Effector memory CD4-positive, alpha-beta T cell (primary cell): ENCODE measurements at regions not wholly inside any gene's neighbourhood (a gene's known extent, or its start where the extent isn't known, plus 50 kb on each side); places are given as distances from the start of the nearest gene placed in this dataset.
"Not testable (repeated sequence)": the region's sequence is repeated elsewhere in the genome, so short reads cannot be mapped to it uniquely, and the experiment has no call there.

Source experiments
- DNase-seq, 3 donors: peaks; one replicate each; pipeline ENCODE4 v3.0.0-alpha.2; 2020
- H3K27ac ChIP-seq: 2 replicates; pipeline ENCODE4 v1.7.0; 2013; ENCODE audit warnings: mild to moderate bottlenecking, low read length, moderate library complexity; ENCODE audit not compliant: insufficient read depth, poor library complexity, severe bottlenecking
- H3K27me3 ChIP-seq: replicated peaks from 2 replicates; pipeline ENCODE4 v1.7.0; 2013; ENCODE audit warnings: mild to moderate bottlenecking, low read length; ENCODE audit not compliant: insufficient read depth, control insufficient read depth, poor library complexity, severe bottlenecking
- H3K36me3 ChIP-seq: 2 replicates; pipeline ENCODE4 v1.7.0; 2013; ENCODE audit warnings: mild to moderate bottlenecking, low read length, moderate library complexity; ENCODE audit not compliant: control insufficient read depth, insufficient read depth
- H3K4me1 ChIP-seq: 2 replicates; pipeline ENCODE4 v1.7.0; 2013; ENCODE audit warnings: low read length, mild to moderate bottlenecking; ENCODE audit not compliant: control insufficient read depth, insufficient read depth, poor library complexity, severe bottlenecking
- H3K4me3 ChIP-seq: 2 replicates; pipeline ENCODE4 v1.7.0; 2013; ENCODE audit warnings: low read length, low read depth, mild to moderate bottlenecking; ENCODE audit not compliant: insufficient read depth, poor library complexity, severe bottlenecking
- H3K9me3 ChIP-seq: 2 replicates; pipeline ENCODE4 v1.7.0; 2013; ENCODE audit warnings: mild to moderate bottlenecking, low read length, moderate library complexity; ENCODE audit not compliant: control insufficient read depth

DNA sequence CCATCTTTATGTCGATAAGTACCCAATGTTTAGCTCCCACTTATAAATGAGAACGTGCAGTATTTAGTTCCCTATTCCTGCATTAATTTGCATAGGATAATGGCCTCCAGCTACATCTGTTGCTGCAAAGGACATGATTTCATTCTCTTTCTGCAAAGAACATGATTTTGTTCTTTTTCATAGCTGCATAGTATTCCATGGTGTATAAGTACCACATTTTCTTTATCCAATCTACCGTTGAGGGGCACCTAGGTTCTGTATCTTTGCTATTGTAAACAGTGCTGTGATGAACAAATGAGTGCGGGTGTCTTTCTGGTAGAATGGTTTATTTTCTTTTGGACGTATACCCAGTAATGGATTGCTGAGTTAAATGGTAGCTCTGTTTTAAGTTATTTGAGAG is 63.0 kb downstream of the HLX start:
- Histone ChIP-seq H3K4me1 (no peaks in the 10 kb centered on the region), H3K27me3 (no peaks in the 10 kb centered on the region)
- no peak for DNase-seq

DNA sequence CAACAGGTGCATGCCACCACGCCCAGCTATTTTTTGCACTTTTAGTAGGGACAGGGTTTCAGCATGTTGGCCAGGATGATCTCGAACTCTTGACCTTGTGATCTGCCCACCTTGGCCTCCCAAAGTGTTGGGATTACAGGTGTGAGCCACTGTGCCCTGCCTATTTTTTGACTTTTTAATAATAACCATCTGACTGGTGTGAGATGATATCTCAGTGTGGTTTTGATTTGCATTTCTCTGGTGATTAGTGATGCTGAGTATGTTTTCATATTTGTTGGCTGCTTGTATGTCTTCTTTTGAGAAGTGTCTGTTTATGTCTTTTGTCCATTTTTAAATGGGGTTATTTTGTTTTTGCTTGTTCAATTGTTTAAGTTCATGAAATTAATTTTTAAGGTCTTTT is 63.7 kb downstream of the HLX start:
- not testable (repeated sequence) for H3K9me3 ChIP-seq

More for the DNA sequence above, 63.0 kb downstream of the HLX start:
- no peak overlapping the region for H3K27ac ChIP-seq
- H3K9me3 ChIP-seq, result no peaks in the 10 kb centered on the region
- no peak overlapping the region for H3K4me3 ChIP-seq
- H3K36me3 ChIP-seq, result no peaks in the 10 kb centered on the region

DNA sequence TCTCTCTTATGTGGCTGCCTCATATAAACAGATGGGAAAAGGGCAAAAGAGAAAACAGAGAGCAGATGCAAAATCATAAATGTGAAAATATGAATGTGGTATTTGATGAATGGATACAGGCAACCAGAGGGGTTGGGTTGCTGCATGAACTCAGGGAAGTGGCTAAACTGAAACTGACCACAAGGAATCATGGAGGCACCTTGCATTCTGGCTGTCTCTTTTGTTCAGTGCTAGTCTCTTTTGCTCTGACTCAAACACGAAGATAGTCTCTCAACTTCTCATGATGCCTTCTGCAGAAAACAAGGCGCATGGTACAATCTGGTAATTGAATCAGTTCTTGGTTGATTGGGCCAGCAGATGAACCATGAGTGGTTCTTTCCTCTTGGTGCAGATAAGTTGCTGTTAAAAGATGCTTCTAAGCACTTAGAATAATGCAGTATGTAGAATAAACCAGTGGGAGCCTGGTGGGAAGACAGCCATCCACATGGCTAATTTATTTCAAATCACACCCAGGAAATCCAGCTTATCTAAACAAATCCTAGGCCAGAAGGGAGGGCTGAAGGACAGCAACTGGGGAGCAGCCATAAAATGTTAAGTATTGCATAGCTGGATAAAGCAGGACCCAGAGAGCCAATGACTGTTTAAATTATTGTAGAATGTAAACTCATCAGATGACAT is 64.2 kb downstream of the HLX start:
- no peaks in the 10 kb centered on the region for H3K27me3 ChIP-seq
- H3K27ac ChIP-seq, result no peak overlapping the region
- no peaks in the 10 kb centered on the region for H3K9me3 ChIP-seq
- DNase-seq, result no peak
- H3K4me3 ChIP-seq, result no peak overlapping the region
- no peaks in the 10 kb centered on the region for H3K4me1 ChIP-seq
- no peaks in the 10 kb centered on the region for H3K36me3 ChIP-seq

More for the DNA sequence above, 63.7 kb downstream of the HLX start:
- not testable (repeated sequence) for H3K27me3 ChIP-seq, H3K4me3 ChIP-seq, H3K27ac ChIP-seq, H3K4me1 ChIP-seq, H3K36me3 ChIP-seq, DNase-seq

GRCh38 chr1:220950576-220950975 is 71.3 kb downstream of the HLX start:
- no peak overlapping the region for H3K4me3 ChIP-seq
- H3K4me1 ChIP-seq, result no peaks in the 10 kb centered on the region
- DNase-seq, result no peak
- H3K9me3 ChIP-seq, result no peaks in the 10 kb centered on the region
- no peaks in the 10 kb centered on the region for H3K27me3 ChIP-seq
- no peak overlapping the region for H3K27ac ChIP-seq
- no peaks in the 10 kb centered on the region for H3K36me3 ChIP-seq

DNA sequence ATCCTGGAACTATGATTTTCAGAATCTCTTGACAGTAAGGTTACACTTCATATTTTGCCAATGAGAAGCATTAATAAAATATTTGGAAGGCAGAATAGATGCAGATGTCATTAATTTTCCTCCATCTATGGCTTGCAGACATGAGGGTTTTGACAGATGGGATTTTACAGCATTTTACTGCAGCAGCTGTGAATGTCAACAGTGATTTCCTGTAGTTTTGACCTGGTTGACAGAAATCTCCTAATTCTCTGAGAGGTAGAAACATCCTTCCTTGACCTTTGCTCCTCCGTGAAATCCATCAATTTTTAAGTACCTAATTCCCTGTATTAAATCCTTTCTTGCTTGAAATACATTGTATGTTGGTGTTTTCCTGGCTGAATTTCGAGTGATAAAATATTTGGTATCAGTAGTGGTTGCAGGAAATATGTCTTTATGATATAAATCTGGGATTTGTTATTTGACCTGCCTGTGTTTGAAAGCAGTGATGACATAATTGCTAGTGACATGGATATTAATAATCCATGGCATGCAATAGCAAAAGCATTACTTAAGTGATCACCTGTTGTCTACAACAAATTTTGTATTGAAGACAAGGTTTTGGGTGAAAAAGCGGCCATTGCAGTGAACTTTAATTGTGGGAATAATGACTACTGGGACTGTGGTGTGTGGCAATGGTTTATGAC is 73.9 kb downstream of the HLX start:
- no peak for DNase-seq
- H3K27ac ChIP-seq, result no peak overlapping the region
- no peaks in the 10 kb centered on the region for H3K4me1 ChIP-seq
- no peak overlapping the region for H3K4me3 ChIP-seq
- no peaks in the 10 kb centered on the region for H3K27me3 ChIP-seq
- no peaks in the 10 kb centered on the region for H3K36me3 ChIP-seq
- H3K9me3 ChIP-seq, result no peaks in the 10 kb centered on the region

DNA sequence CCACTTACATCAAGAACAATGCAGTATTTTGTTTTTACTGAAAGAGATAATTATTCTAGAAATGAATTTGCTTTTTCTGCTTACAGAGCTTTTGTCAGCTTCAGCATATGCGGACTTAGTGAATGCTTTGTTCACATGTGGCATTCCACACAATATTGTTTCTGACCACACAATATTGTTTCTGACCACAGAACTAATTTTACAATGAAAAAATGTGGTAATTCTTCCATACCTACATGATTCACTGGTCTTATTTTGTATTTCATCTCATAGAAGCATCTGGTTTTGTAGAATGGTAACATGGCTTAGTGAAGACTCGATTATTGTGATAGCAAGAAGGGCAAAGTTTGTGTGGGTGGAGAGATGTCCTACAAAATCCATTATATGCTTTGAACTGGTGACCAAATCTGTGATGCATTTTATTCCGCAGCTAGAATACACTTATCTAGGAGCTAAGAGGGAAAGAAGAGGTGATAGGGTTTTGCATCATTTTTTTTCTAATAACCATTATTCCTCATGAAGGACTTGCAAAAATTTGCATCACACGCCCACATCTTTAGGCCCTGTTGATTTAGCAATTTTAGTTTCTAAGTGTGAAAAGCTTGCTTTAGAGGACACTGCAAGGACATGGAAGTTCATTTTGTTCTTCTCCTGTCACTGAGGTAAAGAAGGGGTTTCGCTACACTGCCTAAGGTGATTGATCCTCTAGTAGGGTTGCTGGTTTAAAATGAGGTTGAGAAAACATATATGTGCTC is 75.3 kb downstream of the HLX start:
- Histone ChIP-seq H3K4me3 (no peak overlapping the region), H3K4me1 (no peaks in the 10 kb centered on the region), H3K27ac (no peak overlapping the region), H3K27me3 (no peaks in the 10 kb centered on the region), H3K36me3 (no peaks in the 10 kb centered on the region), H3K9me3 (no peaks in the 10 kb centered on the region)
- no peak for DNase-seq

GRCh38 chr1:220955116-220955515 is 75.9 kb downstream of the HLX start:
- H3K9me3 ChIP-seq, result no peaks in the 10 kb centered on the region
- no peak overlapping the region for H3K4me3 ChIP-seq
- no peak for DNase-seq
- no peaks in the 10 kb centered on the region for H3K36me3 ChIP-seq
- H3K4me1 ChIP-seq, result no peaks in the 10 kb centered on the region
- H3K27me3 ChIP-seq, result no peaks in the 10 kb centered on the region
- no peak overlapping the region for H3K27ac ChIP-seq

- no peaks in the 10 kb centered on the region for H3K36me3 ChIP-seq
- no peaks in the 10 kb centered on the region for H3K27me3 ChIP-seq
- no peaks in the 10 kb centered on the region for H3K4me1 ChIP-seq
- no peaks in the 10 kb centered on the region for H3K9me3 ChIP-seq
- H3K27ac ChIP-seq, result no peak overlapping the region
- no peak for DNase-seq
- no peak overlapping the region for H3K4me3 ChIP-seq
These were observed 77.4 kb downstream of the HLX start for GRCh38 chr1:220956501-220957232.

GRCh38 chr1:220957233-220957605 is 78.0 kb downstream of the HLX start:
- Histone ChIP-seq H3K27me3 (no peaks in the 10 kb centered on the region), H3K36me3 (no peaks in the 10 kb centered on the region), H3K9me3 (no peaks in the 10 kb centered on the region), H3K4me1 (no peaks in the 10 kb centered on the region), H3K27ac (no peak overlapping the region), H3K4me3 (no peak overlapping the region)
- DNase-seq, result no peak
